ENCODE measurements at regions not wholly inside any gene's neighbourhood (a gene's known extent, or its start where the extent isn't known, plus 50 kb on each side); places are given as distances from the start of the nearest gene placed in this dataset.

DNA sequence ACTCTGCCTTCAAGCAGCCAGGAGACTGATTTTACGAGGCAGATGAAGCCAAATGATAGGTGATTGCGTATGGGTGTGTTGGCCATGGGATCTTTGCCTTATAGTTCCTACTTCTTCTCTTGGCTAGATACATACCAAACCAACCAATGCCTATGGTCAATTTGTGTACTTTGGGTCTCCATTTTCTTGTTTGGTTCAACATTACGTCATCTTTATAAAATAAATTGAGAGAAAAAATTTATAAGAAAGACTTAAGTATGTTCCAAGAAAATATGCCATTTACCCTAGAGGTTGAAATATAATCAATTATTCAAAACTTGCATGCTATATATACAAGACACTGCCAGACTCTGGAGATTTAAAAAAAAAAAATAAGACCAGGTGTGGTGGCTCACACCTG is 150.9 kb downstream of the SP3 start:
- TF ChIP-seq SUZ12 (IDR thresholded peaks at IDR 0.05; ENCODE audit: extremely low read depth, insufficient read depth, insufficient read length) (no peak), ZNF274 (IDR thresholded peaks at IDR 0.05; ENCODE audit: low read depth, low read length) (no peak), YY1 (IDR thresholded peaks at IDR 0.05; ENCODE audit: insufficient read depth, insufficient read length) (no peak)
